ENCODE measurements at regions not wholly inside any gene's neighbourhood (a gene's known extent, or its start where the extent isn't known, plus 50 kb on each side); places are given as distances from the start of the nearest gene placed in this dataset.

DNA sequence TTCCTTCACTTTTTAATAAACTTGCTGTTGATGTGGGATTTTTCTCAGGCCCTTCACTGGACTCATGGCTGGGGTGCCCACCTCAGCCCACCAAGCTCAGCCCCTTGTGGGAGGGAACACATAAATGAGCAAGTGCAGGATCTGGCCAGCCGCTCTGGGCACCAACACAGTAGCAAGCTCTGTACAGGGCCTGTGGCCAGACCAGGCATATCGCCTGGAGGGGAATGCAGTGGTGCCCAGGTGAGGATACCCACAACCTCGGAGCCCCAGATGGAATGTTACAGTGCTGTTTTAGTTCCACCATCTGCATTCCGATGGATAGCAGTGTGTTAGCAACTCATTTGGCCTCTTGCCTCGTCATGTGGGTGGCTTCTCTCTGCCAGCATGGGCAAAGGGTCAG, 234.6 kb downstream of the PPP1R3A start:
- Histone ChIP-seq H3K4me1 (no peaks in the 10 kb centered on the region), H3K9me3 (no peaks in the 10 kb centered on the region), H3K27me3 (no peaks in the 10 kb centered on the region), H3K4me3 (no peak overlapping the region), H3K36me3 (no peaks in the 10 kb centered on the region), H3K27ac (no peak overlapping the region)
- TF ChIP-seq, protein P1, sequence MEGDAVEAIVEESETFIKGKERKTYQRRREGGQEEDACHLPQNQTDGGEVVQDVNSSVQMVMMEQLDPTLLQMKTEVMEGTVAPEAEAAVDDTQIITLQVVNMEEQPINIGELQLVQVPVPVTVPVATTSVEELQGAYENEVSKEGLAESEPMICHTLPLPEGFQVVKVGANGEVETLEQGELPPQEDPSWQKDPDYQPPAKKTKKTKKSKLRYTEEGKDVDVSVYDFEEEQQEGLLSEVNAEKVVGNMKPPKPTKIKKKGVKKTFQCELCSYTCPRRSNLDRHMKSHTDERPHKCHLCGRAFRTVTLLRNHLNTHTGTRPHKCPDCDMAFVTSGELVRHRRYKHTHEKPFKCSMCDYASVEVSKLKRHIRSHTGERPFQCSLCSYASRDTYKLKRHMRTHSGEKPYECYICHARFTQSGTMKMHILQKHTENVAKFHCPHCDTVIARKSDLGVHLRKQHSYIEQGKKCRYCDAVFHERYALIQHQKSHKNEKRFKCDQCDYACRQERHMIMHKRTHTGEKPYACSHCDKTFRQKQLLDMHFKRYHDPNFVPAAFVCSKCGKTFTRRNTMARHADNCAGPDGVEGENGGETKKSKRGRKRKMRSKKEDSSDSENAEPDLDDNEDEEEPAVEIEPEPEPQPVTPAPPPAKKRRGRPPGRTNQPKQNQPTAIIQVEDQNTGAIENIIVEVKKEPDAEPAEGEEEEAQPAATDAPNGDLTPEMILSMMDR (IDR thresholded peaks at IDR 0.05) = no peak
- no peak for TF ChIP-seq POLR2AphosphoS5 (IDR thresholded peaks at IDR 0.05)
- TF ChIP-seq EP300 (IDR thresholded peaks at IDR 0.05) = no peak
- no peak for TF ChIP-seq POLR2A (IDR thresholded peaks at IDR 0.05)
- no peak for DNase-seq (ENCODE audit: low spot score in 2 of 2)
- 78% methylated on average over 3 of the region's 5 CpGs for WGBS

DNA sequence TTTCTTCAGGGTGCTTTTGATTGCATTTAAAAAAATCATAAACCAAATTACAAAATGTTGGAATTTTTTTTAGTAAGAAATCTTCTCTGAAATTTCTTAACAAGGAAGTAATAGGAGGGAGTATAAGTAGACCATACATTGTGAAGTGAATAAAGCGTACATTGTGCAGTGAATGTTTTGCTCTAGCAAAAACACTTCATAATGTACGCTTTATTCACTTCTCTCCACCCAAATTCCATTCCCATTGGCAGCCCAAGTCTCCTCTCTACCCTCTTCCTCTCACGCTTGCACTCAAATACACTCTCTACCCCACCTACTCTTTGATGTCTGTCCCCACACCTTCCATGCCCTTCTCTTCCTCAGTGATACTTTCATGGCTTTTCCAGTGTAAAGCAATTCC, 241.0 kb downstream of the PPP1R3A start:
- no peaks in the 10 kb centered on the region for H3K9me3 ChIP-seq
- H3K27ac ChIP-seq = no peak overlapping the region
- TF ChIP-seq POLR2AphosphoS5 (IDR thresholded peaks at IDR 0.05) (no peak), POLR2A (IDR thresholded peaks at IDR 0.05) (no peak)
- no peaks in the 10 kb centered on the region for H3K4me1 ChIP-seq
- H3K4me3 ChIP-seq = no peak overlapping the region
- DNase-seq (ENCODE audit: low spot score in 2 of 2) = no peak
- WGBS = 56% methylated on average over 3 of the region's 3 CpGs
- no peaks in the 10 kb centered on the region for H3K27me3 ChIP-seq
- no peaks in the 10 kb centered on the region for H3K36me3 ChIP-seq

DNA sequence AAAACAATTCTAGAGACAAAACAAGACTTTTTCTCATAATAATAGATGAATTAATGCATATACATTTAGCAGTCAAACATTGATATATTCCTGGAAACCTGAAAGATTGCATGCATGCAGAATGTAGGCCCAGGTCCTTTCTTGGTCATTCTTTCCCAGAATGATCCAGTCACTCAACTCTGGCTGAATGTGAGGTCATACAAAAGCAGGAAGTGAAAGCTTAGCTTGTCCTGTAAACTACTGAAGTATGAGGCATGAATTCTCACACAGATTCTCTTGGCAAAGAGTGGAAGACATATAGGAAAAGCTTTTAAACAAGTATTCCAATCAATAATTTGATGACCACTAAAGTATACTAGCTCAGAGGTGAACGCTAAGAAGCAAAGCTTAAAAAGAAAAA, 253.9 kb downstream of the PPP1R3A start:
- no peaks in the 10 kb centered on the region for H3K4me1 ChIP-seq
- H3K36me3 ChIP-seq = no peaks in the 10 kb centered on the region
- TF ChIP-seq, protein P1 (IDR thresholded peaks at IDR 0.05) = no peak
- no peak for TF ChIP-seq EP300 (IDR thresholded peaks at IDR 0.05)
- no peak for TF ChIP-seq POLR2AphosphoS5 (IDR thresholded peaks at IDR 0.05)
- no peak for TF ChIP-seq POLR2A (IDR thresholded peaks at IDR 0.05)
- DNase-seq (ENCODE audit: low spot score in 2 of 2) = no peak
- no peak overlapping the region for H3K4me3 ChIP-seq
- H3K27me3 ChIP-seq = no peaks in the 10 kb centered on the region
- H3K9me3 ChIP-seq = peaks cover 15% of the 10 kb centered on the region
- WGBS = 100% methylated on average over 1 of the region's 1 CpG
- no peak overlapping the region for H3K27ac ChIP-seq

DNA sequence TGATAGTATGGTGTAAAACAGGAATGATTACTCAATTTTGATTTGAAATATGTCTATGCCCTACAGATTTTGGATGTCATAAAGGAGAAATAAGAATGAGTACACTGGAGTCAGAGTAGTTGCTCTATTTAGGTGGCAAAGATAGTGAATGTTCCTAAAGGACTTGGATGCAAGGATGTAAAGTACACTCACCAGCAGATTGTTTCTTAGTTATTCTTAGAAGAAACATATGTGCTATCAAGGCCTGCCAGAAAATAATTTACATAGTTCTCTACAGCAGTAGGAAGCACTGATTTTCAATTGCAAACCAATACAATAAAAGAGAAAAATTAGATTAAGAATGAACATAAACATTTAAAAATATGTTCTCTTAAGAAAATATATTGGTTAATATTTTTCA, 259.4 kb downstream of the PPP1R3A start:
- DNase-seq (ENCODE audit: low spot score in 2 of 2) = no peak
- TF ChIP-seq, protein P1 (IDR thresholded peaks at IDR 0.05) = no peak
- no peak for TF ChIP-seq EP300 (IDR thresholded peaks at IDR 0.05)
- Histone ChIP-seq H3K36me3 (no peaks in the 10 kb centered on the region), H3K4me1 (no peaks in the 10 kb centered on the region), H3K27me3 (no peaks in the 10 kb centered on the region), H3K4me3 (no peak overlapping the region), H3K9me3 (peaks cover 4% of the 10 kb centered on the region), H3K27ac (no peak overlapping the region)

DNA sequence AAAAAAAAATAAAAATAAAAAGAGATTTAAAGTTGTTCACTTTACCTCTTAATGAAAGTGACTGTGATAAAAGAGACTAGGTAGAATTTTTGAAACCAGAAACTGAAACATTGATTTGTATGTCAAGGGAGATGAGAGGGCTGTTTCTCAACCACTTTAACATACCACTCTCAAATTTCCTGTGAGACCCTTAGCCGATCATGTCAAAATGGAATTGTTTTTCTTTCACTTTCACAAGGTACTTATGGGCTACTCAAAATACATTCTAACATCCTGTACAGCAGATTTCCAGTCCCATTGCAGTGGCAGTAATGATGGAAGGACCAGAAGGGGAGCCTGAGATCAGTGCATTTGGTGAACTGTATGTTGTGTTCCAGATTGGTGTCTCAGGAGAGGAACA, 261.2 kb downstream of the PPP1R3A start:
- H3K27me3 ChIP-seq = no peaks in the 10 kb centered on the region
- no peaks in the 10 kb centered on the region for H3K36me3 ChIP-seq
- WGBS = 66% methylated on average over 1 of the region's 1 CpG
- no peak overlapping the region for H3K4me3 ChIP-seq
- TF ChIP-seq POLR2A (IDR thresholded peaks at IDR 0.05) = no peak
- no peak for TF ChIP-seq EP300 (IDR thresholded peaks at IDR 0.05)
- TF ChIP-seq, protein P1 (IDR thresholded peaks at IDR 0.05) = no peak
- TF ChIP-seq POLR2AphosphoS5 (IDR thresholded peaks at IDR 0.05) = no peak
- DNase-seq (ENCODE audit: low spot score in 2 of 2) = no peak
- H3K9me3 ChIP-seq = no peaks in the 10 kb centered on the region
- H3K27ac ChIP-seq = no peak overlapping the region
- H3K4me1 ChIP-seq = no peaks in the 10 kb centered on the region

DNA sequence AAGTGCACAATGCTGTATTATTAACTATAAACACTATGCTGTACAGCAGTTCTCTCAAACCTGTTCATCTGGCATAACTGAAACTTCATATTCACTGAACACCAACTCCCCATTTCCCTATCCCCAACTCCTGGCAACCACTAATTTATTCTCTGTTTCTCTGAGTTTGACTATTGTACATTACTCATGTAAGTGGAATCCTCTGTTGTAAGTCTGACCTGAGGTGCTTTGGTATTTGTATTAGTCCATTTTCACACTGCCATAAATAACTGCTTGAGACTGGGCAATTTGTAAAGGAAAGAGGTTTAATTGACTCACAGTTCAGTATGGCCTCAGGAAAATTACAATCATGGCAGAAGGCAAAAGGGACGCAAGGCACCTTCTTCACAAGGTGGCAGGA, 266.3 kb downstream of the PPP1R3A start:
- H3K27ac ChIP-seq = no peak overlapping the region
- DNase-seq (ENCODE audit: low spot score in 2 of 2) = no peak
- 67% methylated on average over 1 of the region's 1 CpG for WGBS
- H3K4me3 ChIP-seq = no peak overlapping the region
- H3K36me3 ChIP-seq = no peaks in the 10 kb centered on the region
- TF ChIP-seq, protein P1 (IDR thresholded peaks at IDR 0.05) = no peak
- no peak for TF ChIP-seq EP300 (IDR thresholded peaks at IDR 0.05)
- no peaks in the 10 kb centered on the region for H3K27me3 ChIP-seq
- H3K9me3 ChIP-seq = no peaks in the 10 kb centered on the region
- no peaks in the 10 kb centered on the region for H3K4me1 ChIP-seq

Data from suprapubic skin (tissue), 4 donors.